Neural progenitor cell (in vitro differentiated cells): ENCODE measurements at regions not wholly inside any gene's neighbourhood (a gene's known extent, or its start where the extent isn't known, plus 50 kb on each side); places are given as distances from the start of the nearest gene placed in this dataset.

Source experiments
- DNase-seq: peaks from one replicate; pipeline ENCODE4 v3.0.0-alpha.2; 2016; ENCODE audit warnings: low spot score
- H2AFZ ChIP-seq: fragments of 200-600 bp; sonication (generic); replicated peaks from 2 replicates; pipeline ENCODE4 v1.6.1; 2016; ENCODE audit warnings: antibody characterized with exemption
- H3F3A ChIP-seq: fragments of 200-600 bp; sonication (generic); 2 replicates; pipeline ENCODE4 v1.6.1; 2016; ENCODE audit warnings: antibody characterized with exemption, low read depth
- H3K27ac ChIP-seq: fragments of 200-600 bp; sonication (generic); 2 replicates; pipeline ENCODE4 v1.5.1; 2016; ENCODE audit warnings: mild to moderate bottlenecking
- H3K27me3 ChIP-seq: fragments of 200-600 bp; sonication (generic); 2 replicates; pipeline ENCODE4 v1.6.1; 2016; ENCODE audit warnings: mild to moderate bottlenecking, moderate library complexity
- H3K36me3 ChIP-seq: fragments of 200-600 bp; sonication (generic); 2 replicates; pipeline ENCODE4 v1.5.1; 2016
- H3K4me1 ChIP-seq: fragments of 200-600 bp; sonication (generic); 2 replicates; pipeline ENCODE4 v1.6.1; 2016; ENCODE audit warnings: mixed run types
- H3K4me2 ChIP-seq: fragments of 200-600 bp; sonication (generic); 2 replicates; pipeline ENCODE4 v1.6.1; 2016
- H3K4me3 ChIP-seq: fragments of 200-600 bp; sonication (generic); 2 replicates; pipeline ENCODE4 v1.5.1; 2016
- H3K79me2 ChIP-seq: fragments of 200-600 bp; sonication (generic); 2 replicates; pipeline ENCODE4 v1.6.1; 2016; ENCODE audit warnings: low read depth
- H3K9ac ChIP-seq: fragments of 200-600 bp; sonication (generic); 2 replicates; pipeline ENCODE4 v1.6.1; 2016
- H3K9me3 ChIP-seq: fragments of 200-600 bp; sonication (generic); 2 replicates; pipeline ENCODE4 v1.5.1; 2016; ENCODE audit warnings: low read depth
- H4K20me1 ChIP-seq: fragments of 200-600 bp; sonication (generic); 2 replicates; pipeline ENCODE4 v1.6.1; 2016; ENCODE audit warnings: low read depth
- H3K27ac Mint-ChIP-seq: 3 replicates; pipeline ENCODE4 v1.8.0; 2021; ENCODE audit warnings: mixed read lengths
- H3K27me3 Mint-ChIP-seq: 2 replicates; pipeline ENCODE4 v1.8.0; 2022; ENCODE audit warnings: low read depth, mild to moderate bottlenecking, inconsistent platforms, moderate library complexity, mixed read lengths; ENCODE audit not compliant: insufficient read depth
- H3K36me3 Mint-ChIP-seq: 3 replicates; pipeline ENCODE4 v1.8.0; 2021; ENCODE audit warnings: mixed read lengths
- H3K4me1 Mint-ChIP-seq: 3 replicates; pipeline ENCODE4 v1.8.0; 2021; ENCODE audit warnings: mixed read lengths
- H3K4me3 Mint-ChIP-seq: 3 replicates; pipeline ENCODE4 v1.8.0; 2021; ENCODE audit warnings: mild to moderate bottlenecking, moderate library complexity, mixed read lengths
- H3K9me3 Mint-ChIP-seq: 3 replicates; pipeline ENCODE4 v1.8.0; 2020; ENCODE audit warnings: mixed read lengths
- EZH2 ChIP-seq: fragments of 200-600 bp; sonication (generic); IDR thresholded peaks from 2 replicates; pipeline ENCODE4 v1.6.1; 2017; ENCODE audit warnings: antibody characterized with exemption, mild to moderate bottlenecking, moderate library complexity
- EZH2phosphoT487 ChIP-seq: fragments of 200-600 bp; sonication (generic); IDR thresholded peaks from 2 replicates; pipeline ENCODE4 v1.6.1; 2017; ENCODE audit warnings: antibody characterized with exemption
- TF ChIP-seq, protein P1 (sequence below): fragments of 200-600 bp; sonication (generic); IDR thresholded peaks from 2 replicates; pipeline ENCODE4 v1.5.1; 2017; ENCODE audit warnings: antibody characterized with exemption, mild to moderate bottlenecking

DNA sequence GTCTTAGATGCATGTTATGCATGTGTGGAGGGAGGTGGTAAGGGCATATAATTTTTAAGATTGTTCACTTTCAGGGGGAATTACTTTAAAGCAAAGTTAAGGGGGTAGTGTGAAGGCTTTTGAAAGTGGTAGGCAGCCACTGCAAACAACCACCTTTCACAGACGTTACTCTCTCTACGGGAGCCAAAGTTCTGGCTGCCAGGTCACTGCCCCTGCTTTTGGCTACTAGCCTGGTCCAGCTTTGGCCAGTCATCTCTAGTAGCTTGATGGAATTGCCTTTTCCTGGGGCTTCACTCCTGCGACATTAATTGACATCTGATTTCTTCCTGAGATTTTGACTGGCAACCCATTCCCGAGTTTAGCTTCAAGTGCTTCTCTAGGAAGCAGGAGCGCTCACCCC is 397.5 kb downstream of the CDH11 start:
- Histone ChIP-seq H3K4me1 (no peaks in the 10 kb centered on the region), H4K20me1 (no peaks in the 10 kb centered on the region), H3F3A (no peaks in the 10 kb centered on the region), H3K36me3 (no peaks in the 10 kb centered on the region), H3K27me3 (no peaks in the 10 kb centered on the region), H2AFZ (no peak overlapping the region), H3K9ac (no peak overlapping the region), H3K4me3 (no peak overlapping the region), H3K4me2 (no peak overlapping the region), H3K9me3 (no peaks in the 10 kb centered on the region), H3K79me2 (no peaks in the 10 kb centered on the region), H3K27ac (no peak overlapping the region)
- TF ChIP-seq EZH2phosphoT487 (no peak), EZH2 (no peak)
- TF ChIP-seq, protein P1, sequence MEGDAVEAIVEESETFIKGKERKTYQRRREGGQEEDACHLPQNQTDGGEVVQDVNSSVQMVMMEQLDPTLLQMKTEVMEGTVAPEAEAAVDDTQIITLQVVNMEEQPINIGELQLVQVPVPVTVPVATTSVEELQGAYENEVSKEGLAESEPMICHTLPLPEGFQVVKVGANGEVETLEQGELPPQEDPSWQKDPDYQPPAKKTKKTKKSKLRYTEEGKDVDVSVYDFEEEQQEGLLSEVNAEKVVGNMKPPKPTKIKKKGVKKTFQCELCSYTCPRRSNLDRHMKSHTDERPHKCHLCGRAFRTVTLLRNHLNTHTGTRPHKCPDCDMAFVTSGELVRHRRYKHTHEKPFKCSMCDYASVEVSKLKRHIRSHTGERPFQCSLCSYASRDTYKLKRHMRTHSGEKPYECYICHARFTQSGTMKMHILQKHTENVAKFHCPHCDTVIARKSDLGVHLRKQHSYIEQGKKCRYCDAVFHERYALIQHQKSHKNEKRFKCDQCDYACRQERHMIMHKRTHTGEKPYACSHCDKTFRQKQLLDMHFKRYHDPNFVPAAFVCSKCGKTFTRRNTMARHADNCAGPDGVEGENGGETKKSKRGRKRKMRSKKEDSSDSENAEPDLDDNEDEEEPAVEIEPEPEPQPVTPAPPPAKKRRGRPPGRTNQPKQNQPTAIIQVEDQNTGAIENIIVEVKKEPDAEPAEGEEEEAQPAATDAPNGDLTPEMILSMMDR = no peak
- Mint-ChIP-seq H3K4me1 (no peaks in the 10 kb centered on the region), H3K36me3 (no peaks in the 10 kb centered on the region), H3K27me3 (no peaks in the 10 kb centered on the region), H3K27ac (no peak overlapping the region), H3K9me3 (no peaks in the 10 kb centered on the region), H3K4me3 (no peak overlapping the region)
- DNase-seq = no peak

DNA sequence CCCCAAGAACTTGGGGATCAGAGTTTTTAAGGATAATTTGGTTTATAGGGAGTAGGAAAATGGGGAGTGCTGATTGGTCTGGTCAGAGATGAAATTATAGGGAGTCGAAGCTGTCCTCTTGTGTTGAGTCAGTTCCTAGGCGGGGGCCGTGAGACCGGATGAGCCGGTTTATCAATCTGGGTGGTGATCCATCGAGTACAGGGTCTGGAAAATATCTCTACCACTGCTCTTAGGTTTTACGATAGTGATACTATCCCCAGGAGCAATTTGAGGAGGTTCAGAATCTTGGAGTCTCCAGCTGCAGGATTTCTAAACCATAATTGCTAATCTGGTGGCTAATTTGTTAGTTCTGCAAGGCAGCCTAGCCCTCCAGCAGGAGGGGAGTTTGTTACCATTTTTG is 403.4 kb downstream of the CDH11 start:
- Histone ChIP-seq H3K9me3 (no peaks in the 10 kb centered on the region), H3F3A (no peaks in the 10 kb centered on the region), H4K20me1 (no peaks in the 10 kb centered on the region), H3K79me2 (no peaks in the 10 kb centered on the region), H3K4me2 (no peak overlapping the region), H2AFZ (no peak overlapping the region), H3K9ac (no peak overlapping the region), H3K4me3 (no peak overlapping the region), H3K27me3 (no peaks in the 10 kb centered on the region), H3K4me1 (no peaks in the 10 kb centered on the region), H3K36me3 (no peaks in the 10 kb centered on the region), H3K27ac (no peak overlapping the region)
- H3K27ac Mint-ChIP-seq = no peak overlapping the region
- no peaks in the 10 kb centered on the region for H3K36me3 Mint-ChIP-seq
- no peak overlapping the region for H3K4me3 Mint-ChIP-seq
- H3K4me1 Mint-ChIP-seq = peaks cover 6% of the 10 kb centered on the region
- H3K27me3 Mint-ChIP-seq = peaks cover 3% of the 10 kb centered on the region
- no peak for DNase-seq
- no peaks in the 10 kb centered on the region for H3K9me3 Mint-ChIP-seq
- no peak for TF ChIP-seq EZH2

DNA sequence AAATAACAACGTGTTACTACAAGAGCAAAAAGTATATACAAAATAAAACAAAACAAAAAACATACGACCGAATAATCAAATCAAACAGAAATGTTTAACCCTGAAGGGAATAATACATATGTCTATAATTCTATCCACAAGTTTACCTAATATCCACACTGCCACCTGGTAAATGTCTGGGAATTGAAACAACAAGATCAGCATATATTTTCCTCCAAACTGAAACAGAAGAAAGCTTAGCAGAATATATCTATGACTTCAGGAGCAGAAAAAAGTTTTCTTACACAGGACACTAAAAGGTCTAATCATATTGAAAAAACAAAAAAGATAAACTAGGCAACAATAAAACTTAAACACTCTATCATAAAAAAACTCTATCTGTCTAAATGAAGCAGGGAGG is 404.0 kb downstream of the CDH11 start:
- no peak overlapping the region for H2AFZ ChIP-seq
- no peaks in the 10 kb centered on the region for H4K20me1 ChIP-seq
- TF ChIP-seq EZH2 (no peak), EZH2phosphoT487 (no peak)
- TF ChIP-seq, protein P1 = no peak
- no peaks in the 10 kb centered on the region for H3K9me3 Mint-ChIP-seq
- H3F3A ChIP-seq = no peaks in the 10 kb centered on the region
- H3K4me2 ChIP-seq = no peak overlapping the region
- no peak overlapping the region for H3K27ac ChIP-seq
- H3K4me3 Mint-ChIP-seq = no peak overlapping the region
- H3K4me1 ChIP-seq = no peaks in the 10 kb centered on the region
- no peak overlapping the region for H3K4me3 ChIP-seq
- H3K4me1 Mint-ChIP-seq = peaks cover 6% of the 10 kb centered on the region
- H3K36me3 ChIP-seq = no peaks in the 10 kb centered on the region
- H3K27me3 Mint-ChIP-seq = peaks cover 3% of the 10 kb centered on the region
- no peak for DNase-seq
- H3K27ac Mint-ChIP-seq = no peak overlapping the region
- no peaks in the 10 kb centered on the region for H3K79me2 ChIP-seq
- no peak overlapping the region for H3K9ac ChIP-seq
- no peaks in the 10 kb centered on the region for H3K9me3 ChIP-seq
- no peaks in the 10 kb centered on the region for H3K36me3 Mint-ChIP-seq
- H3K27me3 ChIP-seq = no peaks in the 10 kb centered on the region

DNA sequence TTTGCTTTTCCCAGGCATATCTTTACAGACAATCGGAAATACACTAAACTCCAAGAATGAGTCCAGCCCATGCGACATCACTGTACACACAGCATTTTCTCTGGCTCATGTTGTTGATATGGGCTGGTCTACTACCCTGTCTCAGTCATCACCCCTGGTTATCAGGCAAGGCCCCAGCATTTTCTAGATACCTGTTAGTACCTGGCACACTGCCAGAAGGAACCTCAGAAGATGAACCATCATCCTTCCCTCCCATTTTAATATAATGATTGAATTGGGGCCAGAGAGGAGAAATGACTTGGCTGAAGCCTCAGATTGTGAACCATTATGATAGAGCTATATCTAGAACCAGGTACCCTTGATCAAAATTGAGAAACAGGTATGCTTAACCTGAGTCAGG is 406.2 kb downstream of the CDH11 start:
- DNase-seq = no peak
- H3K4me1 Mint-ChIP-seq = peaks cover 6% of the 10 kb centered on the region

More for the DNA sequence above, 406.2 kb downstream of the CDH11 start:
- Histone ChIP-seq H2AFZ (no peak overlapping the region), H3K4me2 (no peak overlapping the region), H3K4me1 (no peaks in the 10 kb centered on the region), H3K27me3 (no peaks in the 10 kb centered on the region), H3K4me3 (no peak overlapping the region), H3K36me3 (no peaks in the 10 kb centered on the region), H3K27ac (no peak overlapping the region), H3F3A (no peaks in the 10 kb centered on the region), H3K9ac (no peak overlapping the region), H3K79me2 (no peaks in the 10 kb centered on the region), H4K20me1 (no peaks in the 10 kb centered on the region), H3K9me3 (no peaks in the 10 kb centered on the region)
- Mint-ChIP-seq H3K27ac (no peak overlapping the region), H3K4me3 (no peak overlapping the region), H3K9me3 (no peaks in the 10 kb centered on the region), H3K27me3 (peaks cover 3% of the 10 kb centered on the region), H3K36me3 (no peaks in the 10 kb centered on the region)
- TF ChIP-seq EZH2 (no peak), EZH2phosphoT487 (no peak)
- TF ChIP-seq, protein P1 = no peak
